Hippocampal formation (tissue), 2 donors: ENCODE measurements at regions not wholly inside any gene's neighbourhood (a gene's known extent, or its start where the extent isn't known, plus 50 kb on each side); places are given as distances from the start of the nearest gene placed in this dataset.

Experiments used
- DNase-seq, 2 donors: peaks; one replicate each; lab custom pipeline; 2025; lab: John Stamatoyannopoulos, UW

DNA sequence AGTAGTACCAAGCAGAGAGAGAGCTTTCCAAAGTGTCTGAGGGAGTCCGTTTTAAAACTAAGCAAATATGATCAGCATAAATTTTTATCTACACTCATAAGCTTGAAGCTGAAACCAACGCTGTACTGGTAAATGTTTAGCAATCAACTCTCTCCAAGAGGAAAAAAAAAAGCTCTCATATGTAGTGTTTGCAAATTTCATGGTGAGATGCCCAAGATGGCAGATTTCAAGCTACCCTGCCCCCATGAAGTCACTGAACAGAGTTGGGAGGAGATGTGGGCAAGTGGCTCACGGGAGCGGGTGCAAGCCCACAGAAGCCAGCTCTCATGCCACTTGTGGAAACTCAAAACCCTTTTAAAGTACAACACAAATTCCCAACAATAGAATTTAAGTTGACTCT lies 475.8 kb downstream of the BCAT1 start:
- DNase-seq: no peak

DNA sequence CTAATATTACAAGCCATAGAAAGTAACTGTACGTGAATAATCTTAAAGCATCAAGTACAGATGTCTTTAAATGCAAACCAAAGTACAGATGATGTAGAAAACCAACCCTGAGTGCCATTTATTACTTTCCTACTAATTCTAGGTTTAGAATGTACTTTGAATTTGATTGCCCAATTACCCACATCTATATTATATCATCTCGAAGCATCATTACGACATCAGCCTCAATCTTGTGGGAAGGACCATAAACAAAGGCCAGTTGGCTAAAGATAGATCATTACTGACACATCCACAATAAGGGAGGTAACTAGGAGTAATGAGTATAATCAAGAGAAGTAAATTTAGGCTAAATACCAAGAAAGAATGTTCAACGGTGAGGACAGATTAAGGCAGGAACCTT lies 478.9 kb downstream of the BCAT1 start:
- DNase-seq: no peak

DNA sequence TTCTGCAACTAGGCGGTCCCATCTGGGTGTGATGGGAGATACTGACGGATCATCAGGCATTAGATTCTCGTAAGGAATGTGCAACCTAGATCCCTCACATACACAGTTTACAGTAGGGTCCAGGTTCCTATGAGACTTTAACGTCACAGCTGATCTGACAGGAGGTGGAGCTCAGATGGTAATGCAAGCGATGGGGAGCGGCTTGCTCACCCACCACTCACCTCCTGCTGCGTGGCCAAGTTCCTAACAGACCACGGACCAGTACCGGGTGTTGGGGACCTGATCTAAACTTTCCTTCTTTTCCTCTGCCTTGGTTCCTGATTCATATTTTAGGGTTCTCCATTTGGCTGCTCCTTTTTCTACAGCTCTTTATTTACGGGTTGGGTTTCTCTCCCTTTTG lies 479.8 kb downstream of the BCAT1 start:
- no peak for DNase-seq

DNA sequence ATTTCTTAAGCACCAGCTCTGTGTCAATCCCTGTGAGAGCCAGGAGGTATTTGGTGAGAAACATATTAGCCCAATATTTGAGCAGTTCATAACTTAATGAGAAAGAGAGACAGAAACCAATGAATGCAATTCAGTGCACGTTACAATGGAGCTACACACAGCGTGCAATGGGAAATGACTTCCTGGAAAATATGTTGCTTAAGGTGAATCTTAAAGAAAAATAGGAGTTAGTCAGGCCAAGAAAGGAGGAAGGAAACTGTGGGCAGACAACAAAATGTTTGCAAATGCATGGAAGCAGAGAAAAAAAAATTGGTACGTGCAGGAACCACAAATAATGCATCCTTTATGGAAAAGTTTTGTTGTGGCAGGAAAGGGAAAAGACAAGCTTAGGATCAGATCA lies 481.7 kb downstream of the BCAT1 start:
- DNase-seq: no peak

DNA sequence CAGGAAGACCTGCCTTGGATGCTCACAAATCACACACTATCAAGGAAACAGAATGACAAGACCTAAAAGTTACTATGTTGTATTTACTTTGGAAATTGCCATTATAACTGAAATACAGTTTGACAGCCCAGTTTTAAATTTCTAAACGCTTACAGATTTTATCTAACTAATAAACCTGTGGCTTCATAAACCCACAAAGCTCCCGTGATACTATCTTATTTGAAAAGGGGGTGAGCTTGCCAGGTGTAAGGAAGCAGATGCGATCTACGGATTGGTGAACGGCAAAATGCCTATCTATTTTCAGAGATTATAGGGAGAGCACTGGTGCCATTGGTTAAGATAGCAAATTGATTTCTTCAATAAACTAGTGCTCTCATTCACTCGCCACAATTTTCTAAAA lies 485.5 kb downstream of the BCAT1 start:
- no peak for DNase-seq

DNA sequence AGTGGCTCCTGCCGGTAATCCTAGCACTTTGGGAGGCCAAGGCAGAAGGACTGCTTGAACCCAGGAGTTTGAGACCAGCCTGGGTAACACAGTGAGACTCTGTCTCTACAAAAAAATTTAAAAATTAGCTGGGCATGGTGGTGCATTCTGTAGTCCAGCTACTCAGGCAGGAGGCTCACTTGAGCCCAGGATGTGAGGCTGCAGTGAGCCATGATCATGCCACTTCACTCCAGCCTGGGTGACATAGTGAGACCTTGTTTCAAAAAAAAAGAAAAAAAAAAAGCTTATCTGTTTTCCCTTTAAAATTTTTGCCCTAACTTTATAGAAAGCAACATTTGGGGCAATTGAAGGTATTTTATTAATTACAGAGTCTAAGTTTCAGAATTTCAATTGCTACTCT lies 486.0 kb downstream of the BCAT1 start:
- no peak for DNase-seq

DNA sequence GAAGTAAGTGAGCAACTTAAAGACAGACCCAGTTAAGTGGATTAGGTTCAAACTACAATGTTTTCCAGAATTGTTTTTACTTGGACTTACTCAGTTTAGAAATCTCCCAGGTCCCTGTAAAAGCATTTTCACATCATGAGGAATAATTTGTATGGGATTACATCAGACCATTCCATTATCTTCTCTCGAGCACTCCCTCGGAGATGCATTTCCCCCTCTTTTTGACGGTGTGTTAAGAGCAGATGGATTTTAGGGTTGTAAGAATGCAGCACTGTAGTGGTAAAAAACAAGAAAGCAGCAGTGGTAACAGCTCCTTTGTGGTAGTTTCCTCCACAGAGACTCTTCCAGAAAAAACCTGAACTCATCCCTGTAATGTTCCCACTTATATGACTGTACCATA lies 488.4 kb downstream of the BCAT1 start:
- no peak for DNase-seq

DNA sequence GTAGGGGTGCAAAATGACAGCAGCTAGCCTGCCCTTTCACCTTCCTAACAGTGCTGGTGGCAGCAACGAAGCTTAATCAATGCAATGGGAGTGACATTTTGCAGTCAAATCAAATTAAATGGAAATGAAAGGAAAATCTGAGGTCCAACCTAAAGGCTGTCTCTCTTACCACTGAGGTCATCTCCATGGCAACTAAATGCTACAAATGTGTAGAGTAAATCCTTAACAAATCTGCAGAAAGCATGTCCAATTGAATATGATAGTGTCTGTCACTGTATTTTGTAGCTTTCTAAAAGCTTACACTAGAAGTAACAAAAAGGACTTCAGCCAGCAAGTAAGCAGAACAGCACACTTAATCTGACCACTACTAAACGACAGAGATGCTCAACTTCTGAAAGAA lies 488.8 kb downstream of the BCAT1 start:
- DNase-seq: no peak

DNA sequence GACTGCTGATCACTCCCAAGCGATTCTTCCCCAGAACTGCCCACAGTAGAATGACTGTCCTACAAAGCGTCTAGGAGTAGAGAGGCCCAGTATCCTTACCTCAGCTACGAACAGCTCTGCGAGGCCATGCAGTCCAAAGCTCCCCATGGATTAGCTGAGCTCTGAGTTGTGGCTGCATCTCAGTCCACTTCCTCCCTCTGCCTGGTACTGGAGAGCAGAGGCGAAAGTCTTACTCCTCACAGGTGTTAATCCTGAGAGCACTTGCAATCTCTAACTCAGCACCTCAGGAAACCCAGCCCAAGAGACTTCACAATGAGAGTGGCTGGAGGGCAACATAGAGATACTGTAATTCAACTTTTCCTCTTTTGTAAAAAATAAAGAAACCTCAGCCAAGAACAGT lies 493.1 kb downstream of the BCAT1 start:
- no peak for DNase-seq

DNA sequence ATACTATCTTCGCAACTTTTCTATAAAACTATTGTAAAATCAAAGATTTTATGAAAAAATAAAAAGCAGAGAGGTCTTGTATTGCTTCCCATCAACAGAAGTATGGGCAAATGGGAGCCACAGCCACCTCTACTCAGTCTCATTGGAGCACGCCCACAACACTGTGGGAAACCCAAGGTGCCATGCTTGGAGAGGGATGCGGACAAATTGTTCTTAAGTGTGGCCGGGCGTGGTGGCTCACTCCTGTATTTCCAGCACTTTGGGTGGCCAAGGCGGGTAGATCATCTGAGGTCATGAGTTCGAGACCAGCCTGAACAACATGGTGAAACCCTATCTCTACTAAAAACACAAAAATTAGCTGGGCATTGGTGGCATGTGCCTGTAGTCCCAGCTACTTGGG lies 498.2 kb upstream of the SOX5 start:
- DNase-seq: no peak

DNA sequence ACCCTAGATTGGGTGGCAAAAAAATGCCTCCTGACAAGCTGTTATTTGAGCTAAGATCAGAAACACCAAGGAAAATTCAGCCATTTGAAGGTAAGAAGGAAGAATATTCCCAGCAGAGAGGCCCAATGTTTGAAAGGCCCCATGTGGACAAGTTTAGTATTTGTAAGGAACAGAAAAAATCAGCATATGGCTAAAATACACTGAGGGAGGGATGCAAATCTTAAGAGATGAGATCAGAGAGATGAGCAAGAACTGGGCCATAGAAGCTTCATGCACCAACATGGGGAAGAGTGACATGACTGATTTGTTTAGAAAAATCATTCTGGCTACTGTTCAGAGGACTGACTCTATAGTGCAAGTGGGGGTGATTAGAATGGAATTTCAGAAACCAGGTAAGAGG lies 496.8 kb upstream of the SOX5 start:
- no peak for DNase-seq

DNA sequence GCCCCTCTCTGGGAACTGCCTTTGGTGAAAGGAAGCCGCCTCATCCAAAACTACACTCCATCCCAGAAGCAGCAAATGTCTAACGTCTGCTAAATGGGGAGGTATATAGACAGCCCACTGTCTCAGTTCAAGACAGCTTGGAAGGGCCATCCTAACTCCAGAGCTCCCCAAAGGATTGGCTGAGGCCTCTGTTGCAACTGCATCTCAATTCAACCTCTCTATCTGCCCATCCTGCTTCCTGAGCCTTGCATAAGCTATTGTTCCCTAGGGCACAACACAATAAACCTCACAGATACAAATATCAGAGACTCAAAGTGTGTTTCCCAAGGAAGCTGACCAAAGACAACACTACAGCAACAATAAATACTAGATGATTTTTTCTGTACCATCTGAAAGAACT lies 495.2 kb upstream of the SOX5 start:
- no peak for DNase-seq

DNA sequence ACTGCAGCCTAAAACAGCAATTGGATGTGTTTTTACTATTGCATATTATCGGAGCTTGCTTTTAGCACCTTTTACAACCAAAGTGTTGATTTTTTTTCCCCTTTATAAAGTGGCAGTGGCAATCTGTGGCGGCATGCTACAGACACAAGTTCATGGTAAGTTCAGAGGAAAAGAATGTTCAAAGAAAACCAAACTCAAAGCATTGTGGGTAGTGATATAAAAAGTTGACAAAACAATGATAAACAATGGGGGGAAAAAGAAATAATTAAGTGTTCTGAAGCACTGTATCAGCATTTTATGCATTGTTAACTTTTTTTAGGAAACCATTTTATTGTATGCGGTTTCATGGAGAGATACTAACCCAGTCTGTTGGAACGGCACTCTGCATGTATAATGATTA lies 492.0 kb upstream of the SOX5 start:
- no peak for DNase-seq

DNA sequence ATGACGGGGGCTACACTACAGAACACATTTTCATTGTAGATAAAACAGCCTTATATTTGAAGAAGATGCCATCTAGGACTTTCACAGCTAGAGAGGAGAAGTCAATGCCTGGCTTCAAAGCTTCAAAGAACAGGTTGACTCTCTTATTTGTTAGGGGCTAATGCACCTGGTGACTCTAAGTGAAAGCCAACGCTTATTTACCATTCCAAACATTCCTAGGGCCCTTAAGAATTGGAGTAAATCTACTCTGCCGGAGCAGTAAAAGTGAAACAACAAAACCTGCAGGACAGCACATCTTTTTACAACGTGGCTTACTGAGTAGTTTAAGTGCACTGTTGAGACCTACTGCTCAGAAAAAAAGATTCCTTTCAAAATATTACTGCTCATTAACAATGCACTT lies 487.2 kb upstream of the SOX5 start:
- no peak for DNase-seq

DNA sequence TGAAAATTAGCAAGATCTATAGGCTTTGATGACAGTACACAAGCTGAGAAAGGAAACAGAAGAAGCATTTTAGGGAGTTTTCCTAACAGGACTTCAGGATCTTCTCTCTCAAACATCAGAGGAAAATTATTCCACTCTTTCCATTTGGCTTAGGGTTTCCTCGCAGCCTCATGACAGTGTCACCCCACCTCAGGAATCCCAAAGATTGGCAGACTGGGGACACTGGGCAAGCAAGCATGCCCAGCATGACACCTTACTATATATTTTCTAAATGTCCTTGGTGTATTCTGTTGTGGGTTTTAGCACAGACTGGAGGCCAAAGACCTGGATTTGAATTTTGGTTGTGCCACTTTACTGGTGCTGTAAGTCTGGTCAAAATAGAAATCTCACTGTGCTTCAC lies 482.4 kb upstream of the SOX5 start:
- no peak for DNase-seq

DNA sequence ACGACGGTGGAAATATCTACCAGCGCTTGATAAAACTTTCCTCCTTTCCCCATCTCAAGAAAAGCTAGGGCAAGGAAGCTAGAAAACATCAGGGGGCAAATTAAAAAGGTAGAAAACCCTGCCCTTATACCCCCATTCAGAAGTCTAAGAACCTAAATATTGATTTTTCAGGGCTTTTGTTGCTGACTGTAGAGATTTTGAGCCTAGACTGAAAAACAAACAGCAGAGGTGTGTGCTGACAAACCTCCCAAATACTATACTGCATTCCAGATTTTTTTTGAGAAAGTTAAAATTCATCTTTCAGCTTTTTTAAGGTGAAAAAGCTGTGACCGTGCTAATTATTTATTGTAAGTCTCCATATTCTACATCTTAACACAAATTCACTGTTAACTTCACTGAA lies 478.3 kb upstream of the SOX5 start:
- no peak for DNase-seq

DNA sequence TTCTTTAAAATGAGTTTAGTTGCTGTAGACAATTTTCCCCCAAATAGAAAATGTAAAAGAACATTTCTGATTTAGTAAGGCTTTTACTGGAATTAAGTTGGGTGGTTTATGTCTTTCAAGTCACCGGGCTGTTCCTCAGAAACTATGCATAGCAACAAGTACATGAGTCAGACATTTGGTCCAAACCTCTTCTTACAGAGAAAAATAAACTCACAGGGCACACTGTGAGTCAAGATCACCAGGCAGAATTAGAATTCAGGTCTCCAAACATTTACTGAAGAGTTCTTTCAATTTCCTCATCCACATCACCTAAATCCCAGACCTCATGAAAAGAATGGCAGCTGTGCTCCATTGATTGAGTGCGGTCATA lies 476.1 kb upstream of the SOX5 start:
- DNase-seq: no peak

DNA sequence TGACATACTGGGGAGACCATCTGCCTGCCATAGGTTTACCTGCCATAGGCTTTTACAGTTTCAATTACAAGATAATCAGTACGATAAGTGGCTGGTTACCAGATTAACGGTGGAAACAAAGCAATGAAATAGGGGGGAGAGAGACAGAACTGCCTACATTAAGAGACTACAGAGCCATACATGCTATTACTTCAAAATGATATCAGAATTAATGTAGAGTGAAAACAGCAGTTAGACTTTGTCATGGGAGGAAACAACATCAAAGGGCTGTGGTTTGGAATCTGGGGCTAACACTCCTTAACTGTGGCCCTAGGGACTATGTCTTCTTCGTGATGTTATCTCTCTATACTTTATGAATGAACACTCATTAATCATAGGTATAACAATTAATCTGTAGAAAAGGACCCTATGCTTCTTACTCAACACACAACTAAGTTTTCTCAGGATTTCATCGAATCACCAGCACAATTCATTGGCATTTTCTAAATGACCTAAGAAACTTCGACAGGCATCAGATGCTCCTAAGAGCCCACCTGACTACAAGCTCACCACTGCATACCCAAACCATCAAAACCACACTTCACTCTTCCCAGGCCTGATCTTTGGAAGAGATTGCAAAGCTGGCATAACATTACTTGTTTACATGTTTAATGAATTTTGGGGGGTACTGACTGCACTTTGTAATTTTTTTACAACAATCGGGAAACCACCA lies 475.6 kb upstream of the SOX5 start:
- DNase-seq: no peak

DNA sequence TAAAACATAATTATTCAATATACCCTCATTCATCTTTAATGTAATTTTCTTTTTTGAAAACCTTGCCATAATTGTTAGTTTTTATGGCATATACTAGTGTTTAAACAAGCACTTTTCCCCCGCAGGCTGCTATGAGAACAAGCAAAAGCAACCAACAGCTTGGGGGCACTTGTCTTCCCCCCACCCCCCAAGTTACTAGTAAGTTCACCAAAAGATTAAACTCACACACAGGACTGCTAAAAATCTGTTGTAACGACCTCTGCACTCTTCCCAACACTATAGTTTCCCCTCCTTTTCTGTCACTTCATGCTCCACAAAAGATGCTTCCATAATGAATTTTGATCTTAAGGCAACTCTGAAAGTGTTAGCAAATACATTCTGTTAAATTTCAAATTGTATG lies 474.9 kb upstream of the SOX5 start:
- DNase-seq: no peak

DNA sequence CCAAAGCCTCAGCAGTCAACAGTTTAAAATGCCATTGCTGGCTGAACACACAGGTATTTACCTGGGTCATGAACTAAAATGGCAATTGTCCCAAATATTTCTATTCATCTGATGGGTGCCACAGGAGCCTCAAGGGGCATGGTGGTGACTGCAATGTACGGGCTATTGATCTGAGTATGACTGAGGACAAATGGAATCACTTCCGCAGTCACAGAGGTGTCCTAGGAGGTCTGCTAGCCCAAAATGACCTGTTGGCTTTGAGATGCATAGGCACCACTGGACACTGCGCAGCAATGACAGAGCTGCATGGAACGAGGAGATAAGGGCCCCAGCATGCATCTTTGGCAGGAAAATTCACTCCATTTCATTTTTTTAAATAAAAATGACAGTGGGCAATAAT lies 474.1 kb upstream of the SOX5 start:
- DNase-seq: no peak

DNA sequence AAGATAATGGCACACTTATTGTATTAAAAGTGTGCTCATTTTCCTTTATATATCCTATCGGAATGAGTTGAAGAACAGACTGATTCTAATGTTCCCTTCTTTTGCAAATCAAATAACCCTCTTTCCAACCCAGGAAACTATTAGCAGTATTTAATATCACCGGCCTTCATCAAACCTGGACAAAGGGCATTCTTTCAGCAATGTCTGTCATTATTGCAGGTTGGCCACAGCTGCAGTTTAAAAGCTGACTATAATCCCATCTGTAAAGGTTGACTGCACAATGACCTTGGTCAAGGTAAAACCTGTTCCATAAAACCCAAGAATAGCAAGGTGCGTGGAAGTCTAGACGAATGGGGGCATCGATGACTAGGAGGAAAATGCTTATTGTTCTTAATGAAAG lies 472.3 kb upstream of the SOX5 start:
- DNase-seq: no peak

DNA sequence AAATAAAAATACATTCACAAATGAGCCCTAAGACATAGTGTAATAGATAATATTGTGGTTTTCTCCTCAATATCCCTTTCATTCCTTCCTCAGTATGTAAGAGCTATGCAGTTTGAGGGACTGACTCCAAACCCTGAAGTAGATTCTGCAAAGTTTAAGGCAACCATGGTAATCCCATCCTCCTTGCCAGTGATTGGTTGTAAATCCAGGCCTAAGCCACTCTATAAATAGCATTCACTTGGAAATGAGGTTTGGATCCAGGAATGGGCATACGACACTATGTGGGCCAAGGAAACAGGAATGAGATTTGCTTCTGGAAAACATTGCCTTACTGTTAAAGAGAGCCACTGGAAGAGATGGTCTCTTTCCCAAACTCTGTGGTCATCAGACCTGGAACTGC lies 468.7 kb upstream of the SOX5 start:
- no peak for DNase-seq

DNA sequence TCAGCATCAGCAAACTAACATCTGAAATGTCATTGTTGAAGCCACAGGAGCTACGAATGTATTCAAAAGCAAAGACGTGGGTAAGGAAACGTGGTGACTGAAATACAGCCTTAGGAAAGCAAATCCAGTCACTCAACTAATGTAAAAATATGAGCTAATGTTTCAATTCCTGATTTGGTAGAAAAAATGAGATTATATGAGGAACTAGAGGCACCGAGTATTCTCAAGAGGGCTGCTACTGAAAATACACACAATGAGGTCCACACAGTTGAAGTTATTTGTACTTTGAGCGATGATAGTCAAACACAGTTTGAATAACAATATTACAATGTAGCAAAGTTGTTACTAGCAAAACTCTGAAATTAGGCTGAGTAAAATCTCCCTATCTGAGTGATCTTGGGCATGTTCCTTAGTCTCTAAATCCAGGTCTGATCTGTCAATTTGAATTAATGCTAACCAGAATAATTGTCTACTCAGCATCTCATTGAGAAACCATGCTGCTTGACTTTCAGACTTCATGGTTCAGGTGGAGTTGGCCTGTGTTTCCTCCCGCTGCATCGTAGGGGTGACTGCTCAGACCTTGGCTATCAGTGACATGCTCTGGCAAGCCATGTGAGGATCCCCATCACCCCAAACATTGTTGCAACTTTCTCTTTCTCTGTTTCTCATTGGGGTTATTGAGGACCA lies 467.1 kb upstream of the SOX5 start:
- no peak for DNase-seq

DNA sequence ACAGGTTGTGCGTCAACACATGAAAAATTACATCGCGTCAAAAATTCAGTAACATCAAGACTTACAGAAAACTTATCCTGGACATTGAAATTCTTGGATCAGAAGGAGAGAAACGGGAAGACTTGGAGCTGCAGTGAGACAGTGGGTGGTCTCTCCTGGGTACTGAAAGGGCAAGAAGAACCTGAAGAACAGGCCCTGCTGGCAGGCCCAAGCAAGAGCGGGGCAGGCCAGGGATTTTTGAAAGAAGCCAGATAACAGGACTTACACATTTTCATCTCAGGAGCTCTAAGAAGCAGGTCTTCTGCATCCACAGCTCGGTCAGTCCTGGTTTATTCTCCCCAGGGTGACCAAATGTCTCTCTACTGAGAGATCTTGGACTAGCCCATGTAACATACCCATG lies 466.5 kb upstream of the SOX5 start:
- DNase-seq: no peak
